H1 (cell line): ENCODE measurements at regions not wholly inside any gene's neighbourhood (a gene's known extent, or its start where the extent isn't known, plus 50 kb on each side); places are given as distances from the start of the nearest gene placed in this dataset.

ENCODE experiments used
- EGR1 ChIP-seq: IDR thresholded peaks from 2 replicates; pipeline ENCODE4 v1.6.1; 2011; ENCODE audit warnings: low read depth, low read length, borderline replicate concordance
- EP300 ChIP-seq, 2 experiments: IDR thresholded peaks; 1 replicate in 1 of 2; 2 replicates in 1 of 2; pipeline ENCODE4 v1.6.1; 2011 to 2012; ENCODE audit warnings: low read depth in 2 of 2, low read length in 2 of 2, mild to moderate bottlenecking in 2 of 2, borderline replicate concordance in 1 of 2, inconsistent platforms in 1 of 2, moderate library complexity in 1 of 2
- EZH2 ChIP-seq: fragments of 200-600 bp; sonication (generic); IDR thresholded peaks from 2 replicates; pipeline ENCODE4 v1.7.1; 2012; ENCODE audit warnings: low read depth, mild to moderate bottlenecking, moderate library complexity, low read length, inconsistent platforms; ENCODE audit not compliant: severe bottlenecking
- POLR2AphosphoS5 ChIP-seq: IDR thresholded peaks from 2 replicates; pipeline ENCODE4 v1.6.1; 2011; ENCODE audit warnings: low read depth, low read length
- SP2 ChIP-seq: IDR thresholded peaks from 2 replicates; pipeline ENCODE4 v1.6.1; 2012; ENCODE audit warnings: mild to moderate bottlenecking, low read length, inconsistent platforms
- TF ChIP-seq, protein P1 (sequence below), 3 experiments: IDR thresholded peaks; 1 replicate in 2 of 3; 2 replicates in 1 of 3; pipeline versions ENCODE4 v1.5.1 to v1.6.1; 2011; ENCODE audit warnings: low read length in 3 of 3, mild to moderate bottlenecking in 3 of 3, inconsistent platforms in 2 of 3, low read depth in 1 of 3, moderate library complexity in 1 of 3; ENCODE audit not compliant: insufficient read depth in 1 of 3; ENCODE audit errors: control extremely low read depth in 1 of 3

GRCh38 chr12:116403546-116403945, 126.1 kb upstream of the MED13L start:
- TF ChIP-seq EZH2 (no peak), SP2 (no peak), POLR2AphosphoS5 (no peak), EP300 (IDR thresholded peaks at IDR 0.05; ENCODE audit: borderline replicate concordance in 1 of 2, low read depth in 2 of 2, low read length in 2 of 2) (no peak), EGR1 (no peak)
- TF ChIP-seq, protein P1, sequence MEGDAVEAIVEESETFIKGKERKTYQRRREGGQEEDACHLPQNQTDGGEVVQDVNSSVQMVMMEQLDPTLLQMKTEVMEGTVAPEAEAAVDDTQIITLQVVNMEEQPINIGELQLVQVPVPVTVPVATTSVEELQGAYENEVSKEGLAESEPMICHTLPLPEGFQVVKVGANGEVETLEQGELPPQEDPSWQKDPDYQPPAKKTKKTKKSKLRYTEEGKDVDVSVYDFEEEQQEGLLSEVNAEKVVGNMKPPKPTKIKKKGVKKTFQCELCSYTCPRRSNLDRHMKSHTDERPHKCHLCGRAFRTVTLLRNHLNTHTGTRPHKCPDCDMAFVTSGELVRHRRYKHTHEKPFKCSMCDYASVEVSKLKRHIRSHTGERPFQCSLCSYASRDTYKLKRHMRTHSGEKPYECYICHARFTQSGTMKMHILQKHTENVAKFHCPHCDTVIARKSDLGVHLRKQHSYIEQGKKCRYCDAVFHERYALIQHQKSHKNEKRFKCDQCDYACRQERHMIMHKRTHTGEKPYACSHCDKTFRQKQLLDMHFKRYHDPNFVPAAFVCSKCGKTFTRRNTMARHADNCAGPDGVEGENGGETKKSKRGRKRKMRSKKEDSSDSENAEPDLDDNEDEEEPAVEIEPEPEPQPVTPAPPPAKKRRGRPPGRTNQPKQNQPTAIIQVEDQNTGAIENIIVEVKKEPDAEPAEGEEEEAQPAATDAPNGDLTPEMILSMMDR (IDR thresholded peaks at IDR 0.05; ENCODE audit: control extremely low read depth in 1 of 3, insufficient read depth in 1 of 3, low read depth in 1 of 3, low read length in 3 of 3): no peak
